Nephron progenitor cell (in vitro differentiated cells): ENCODE measurements at regions not wholly inside any gene's neighbourhood (a gene's known extent, or its start where the extent isn't known, plus 50 kb on each side); places are given as distances from the start of the nearest gene placed in this dataset.

ENCODE experiments used
- DNase-seq: peaks from one replicate; pipeline ENCODE4 v3.0.0; 2021
- H3K27ac Mint-ChIP-seq: 2 replicates; pipeline ENCODE4 v1.8.0; 2021; ENCODE audit warnings: mild to moderate bottlenecking, moderate library complexity, mixed read lengths
- H3K27me3 Mint-ChIP-seq: 2 replicates; pipeline ENCODE4 v1.8.0; 2021; ENCODE audit warnings: mild to moderate bottlenecking, low read depth, mixed read lengths; ENCODE audit not compliant: poor library complexity
- H3K36me3 Mint-ChIP-seq: 2 replicates; pipeline ENCODE4 v1.8.0; 2021; ENCODE audit warnings: low read depth, mixed read lengths
- H3K4me1 Mint-ChIP-seq: 2 replicates; pipeline ENCODE4 v1.8.0; 2021; ENCODE audit warnings: mixed read lengths
- H3K4me3 Mint-ChIP-seq: 2 replicates; pipeline ENCODE4 v1.8.0; 2021; ENCODE audit warnings: mild to moderate bottlenecking, moderate library complexity, mixed read lengths
- H3K9me3 Mint-ChIP-seq: 2 replicates; pipeline ENCODE4 v1.8.0; 2021; ENCODE audit warnings: mild to moderate bottlenecking, moderate library complexity, mixed read lengths
- TF ChIP-seq, protein P1 (sequence below): fragments of 200-600 bp; sonication (generic); IDR thresholded peaks from 2 replicates; pipeline ENCODE4 v1.5.0; 2021; ENCODE audit warnings: antibody characterized with exemption

DNA sequence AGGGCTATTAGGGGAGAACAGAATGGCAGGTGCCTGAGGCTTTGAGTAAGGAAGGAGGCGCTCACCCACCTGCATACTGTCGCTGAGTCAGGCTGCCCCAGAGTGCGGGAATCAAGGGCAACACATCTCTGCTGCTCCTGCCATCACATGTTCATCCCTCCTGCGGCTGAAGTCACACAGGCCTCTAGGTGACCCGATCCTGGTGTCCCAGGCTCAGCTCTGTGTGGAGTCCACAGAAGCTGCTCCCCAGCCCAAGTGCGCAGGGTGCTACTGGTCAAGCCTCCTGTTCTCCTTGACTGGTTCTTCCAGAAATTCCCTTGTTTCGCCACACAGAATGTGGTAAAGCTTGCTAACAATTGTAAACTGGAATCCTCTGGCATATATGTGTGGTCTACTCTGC is 96.9 kb upstream of the IL6 start:
- H3K27me3 Mint-ChIP-seq: no peaks in the 10 kb centered on the region
- H3K9me3 Mint-ChIP-seq: no peaks in the 10 kb centered on the region
- no peak overlapping the region for H3K27ac Mint-ChIP-seq
- no peaks in the 10 kb centered on the region for H3K36me3 Mint-ChIP-seq
- DNase-seq: no peak
- H3K4me3 Mint-ChIP-seq: no peak overlapping the region
- peaks cover 9% of the 10 kb centered on the region for H3K4me1 Mint-ChIP-seq
- TF ChIP-seq, protein P1, sequence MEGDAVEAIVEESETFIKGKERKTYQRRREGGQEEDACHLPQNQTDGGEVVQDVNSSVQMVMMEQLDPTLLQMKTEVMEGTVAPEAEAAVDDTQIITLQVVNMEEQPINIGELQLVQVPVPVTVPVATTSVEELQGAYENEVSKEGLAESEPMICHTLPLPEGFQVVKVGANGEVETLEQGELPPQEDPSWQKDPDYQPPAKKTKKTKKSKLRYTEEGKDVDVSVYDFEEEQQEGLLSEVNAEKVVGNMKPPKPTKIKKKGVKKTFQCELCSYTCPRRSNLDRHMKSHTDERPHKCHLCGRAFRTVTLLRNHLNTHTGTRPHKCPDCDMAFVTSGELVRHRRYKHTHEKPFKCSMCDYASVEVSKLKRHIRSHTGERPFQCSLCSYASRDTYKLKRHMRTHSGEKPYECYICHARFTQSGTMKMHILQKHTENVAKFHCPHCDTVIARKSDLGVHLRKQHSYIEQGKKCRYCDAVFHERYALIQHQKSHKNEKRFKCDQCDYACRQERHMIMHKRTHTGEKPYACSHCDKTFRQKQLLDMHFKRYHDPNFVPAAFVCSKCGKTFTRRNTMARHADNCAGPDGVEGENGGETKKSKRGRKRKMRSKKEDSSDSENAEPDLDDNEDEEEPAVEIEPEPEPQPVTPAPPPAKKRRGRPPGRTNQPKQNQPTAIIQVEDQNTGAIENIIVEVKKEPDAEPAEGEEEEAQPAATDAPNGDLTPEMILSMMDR: no peak

DNA sequence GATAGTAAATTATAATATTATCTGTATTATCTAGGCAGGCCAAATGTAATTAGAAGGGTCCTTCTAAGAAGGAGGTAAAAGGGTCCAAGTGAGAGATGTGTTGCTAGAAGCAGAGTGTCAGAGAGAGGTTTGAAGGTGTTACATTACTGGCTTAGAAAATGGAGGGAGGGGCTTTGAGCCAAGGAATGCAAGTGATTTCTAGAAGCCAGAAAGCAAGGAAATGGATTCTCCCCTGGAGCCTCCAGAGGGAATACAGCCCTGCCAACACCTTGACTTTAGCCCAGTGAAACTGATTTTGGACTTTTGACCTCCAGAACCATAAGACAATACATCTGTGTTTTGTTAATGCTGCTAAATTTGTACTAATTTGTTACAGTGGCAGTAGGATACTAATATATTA is 97.9 kb upstream of the IL6 start:
- Mint-ChIP-seq H3K9me3 (no peaks in the 10 kb centered on the region), H3K27me3 (no peaks in the 10 kb centered on the region), H3K27ac (no peak overlapping the region), H3K4me1 (peaks cover 9% of the 10 kb centered on the region), H3K4me3 (no peak overlapping the region), H3K36me3 (no peaks in the 10 kb centered on the region)
- DNase-seq: no peak
- TF ChIP-seq, protein P1: no peak

DNA sequence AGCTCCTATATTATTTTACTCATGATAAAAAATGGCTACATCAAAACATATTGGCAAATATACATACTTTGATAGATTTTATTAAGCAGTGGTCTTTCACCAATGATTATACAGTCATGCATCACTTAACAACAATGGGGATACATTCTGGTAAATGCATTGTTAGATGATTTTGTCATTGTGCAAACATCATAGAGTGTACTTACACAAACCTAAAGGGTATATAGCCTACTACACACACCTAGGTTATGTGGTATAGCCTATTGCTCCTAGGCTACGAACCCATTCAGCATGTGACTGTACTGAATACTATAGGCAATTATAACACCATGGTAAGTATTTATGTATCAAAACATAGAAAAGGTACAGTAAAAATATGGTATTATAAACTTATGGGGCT is 98.9 kb upstream of the IL6 start:
- TF ChIP-seq, protein P1: no peak
- Mint-ChIP-seq H3K27me3 (no peaks in the 10 kb centered on the region), H3K9me3 (no peaks in the 10 kb centered on the region), H3K27ac (no peak overlapping the region), H3K36me3 (no peaks in the 10 kb centered on the region), H3K4me3 (no peak overlapping the region), H3K4me1 (peaks cover 9% of the 10 kb centered on the region)
- no peak for DNase-seq

DNA sequence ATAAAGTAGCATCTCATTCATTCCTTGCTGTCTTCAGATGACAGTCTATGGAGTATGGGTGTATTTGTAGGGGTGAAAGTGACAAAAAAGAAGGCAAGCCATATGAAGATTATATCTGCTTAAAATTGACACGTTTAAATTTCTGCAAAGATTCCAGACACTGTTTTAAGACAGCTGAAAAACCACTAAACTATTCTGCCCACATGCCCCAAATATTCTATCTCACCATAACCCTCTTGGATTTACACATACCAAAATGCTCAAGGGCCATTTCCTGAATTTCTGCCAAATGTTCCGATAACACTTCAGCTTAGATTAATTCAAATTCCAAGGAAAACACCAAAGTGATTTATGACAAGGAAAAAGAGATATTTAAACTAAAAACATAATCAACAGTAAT is 99.9 kb upstream of the IL6 start:
- H3K27me3 Mint-ChIP-seq: peaks cover 3% of the 10 kb centered on the region
- no peak for DNase-seq
- no peaks in the 10 kb centered on the region for H3K9me3 Mint-ChIP-seq
- H3K27ac Mint-ChIP-seq: no peak overlapping the region
- TF ChIP-seq, protein P1: no peak
- no peak overlapping the region for H3K4me3 Mint-ChIP-seq
- H3K36me3 Mint-ChIP-seq: no peaks in the 10 kb centered on the region
- peaks cover 5% of the 10 kb centered on the region for H3K4me1 Mint-ChIP-seq

DNA sequence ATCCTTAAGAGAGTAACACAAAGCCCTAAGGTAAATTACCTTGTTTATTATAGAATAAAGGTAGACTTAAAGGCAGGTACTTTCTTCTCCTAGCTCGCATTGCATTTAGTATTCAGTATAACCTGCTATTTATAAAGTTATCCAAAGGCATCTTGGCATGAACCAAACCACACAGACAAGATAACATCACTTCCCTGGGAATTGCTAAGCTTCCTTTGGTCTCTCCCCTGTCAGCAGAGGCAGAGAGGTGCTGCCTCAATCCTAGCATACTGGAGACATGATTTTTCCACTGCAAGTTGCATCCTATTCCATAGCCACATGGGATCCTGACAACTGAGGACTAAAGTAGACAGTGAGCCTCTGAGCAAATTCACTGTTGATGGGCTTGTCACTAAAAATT is 101.7 kb upstream of the IL6 start:
- H3K9me3 Mint-ChIP-seq: peaks cover 8% of the 10 kb centered on the region
- H3K4me1 Mint-ChIP-seq: peaks cover 5% of the 10 kb centered on the region
- peaks cover 3% of the 10 kb centered on the region for H3K27me3 Mint-ChIP-seq
- DNase-seq: no peak
- H3K27ac Mint-ChIP-seq: no peak overlapping the region
- H3K4me3 Mint-ChIP-seq: no peak overlapping the region
- no peaks in the 10 kb centered on the region for H3K36me3 Mint-ChIP-seq
- TF ChIP-seq, protein P1: no peak

DNA sequence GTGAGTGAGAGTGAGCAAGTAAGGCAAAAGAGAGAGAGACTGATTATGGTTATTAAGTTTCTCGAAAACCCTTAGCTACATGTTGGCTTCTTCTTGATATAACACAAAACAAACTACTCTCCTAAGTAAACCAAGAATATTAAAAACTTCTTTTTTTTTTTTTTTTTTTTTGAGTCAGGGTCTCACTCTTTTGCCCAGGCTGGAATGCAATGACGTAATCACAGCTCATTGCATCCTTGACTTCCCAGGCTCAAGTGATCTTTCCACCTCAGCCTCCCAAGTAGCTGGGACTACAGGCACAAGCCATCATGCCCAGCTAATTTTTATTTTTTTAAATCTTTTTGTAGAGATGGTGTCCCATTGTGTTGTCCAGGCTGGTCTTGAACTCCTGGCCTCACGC is 102.2 kb upstream of the IL6 start:
- H3K27me3 Mint-ChIP-seq: peaks cover 3% of the 10 kb centered on the region
- no peak for DNase-seq
- no peak overlapping the region for H3K4me3 Mint-ChIP-seq
- H3K36me3 Mint-ChIP-seq: no peaks in the 10 kb centered on the region
- TF ChIP-seq, protein P1: no peak
- peaks cover 11% of the 10 kb centered on the region for H3K9me3 Mint-ChIP-seq
- H3K27ac Mint-ChIP-seq: no peak overlapping the region
- H3K4me1 Mint-ChIP-seq: peaks cover 5% of the 10 kb centered on the region
